Spleen (tissue), 11 donors: ENCODE measurements at regions not wholly inside any gene's neighbourhood (a gene's known extent, or its start where the extent isn't known, plus 50 kb on each side); places are given as distances from the start of the nearest gene placed in this dataset.

Experiments used
- DNase-seq: peaks from one replicate; pipeline ENCODE4 v3.0.0-alpha.2; 2020
- H3K27ac ChIP-seq, 8 donors: fragments of 200-600 bp; sonication (generic) in 7 of 8; 1 replicate in 4 of 8; 2 replicates in 4 of 8; pipeline versions ENCODE4 v1.5.0 to v1.8.0; 2016 to 2021; ENCODE audit warnings: inconsistent platforms in 4 of 8, mild to moderate bottlenecking in 4 of 8, moderate library complexity in 1 of 8
- H3K27me3 ChIP-seq, 7 donors: fragments of 200-600 bp; sonication (generic) in 6 of 7; replicated peaks in 1 of 7; 1 replicate in 4 of 7; 2 replicates in 3 of 7; pipeline versions ENCODE4 v1.5.0 to v1.8.0; 2016 to 2021; ENCODE audit warnings: inconsistent platforms in 3 of 7, mild to moderate bottlenecking in 1 of 7
- H3K36me3 ChIP-seq, 6 donors: fragments of 200-600 bp; sonication (generic) in 5 of 6; 1 replicate in 4 of 6; 2 replicates in 2 of 6; pipeline versions ENCODE4 v1.5.0 to v1.8.0; 2016 to 2021; ENCODE audit warnings: inconsistent platforms in 2 of 6
- H3K4me1 ChIP-seq, 6 donors: fragments of 200-600 bp; sonication (generic) in 5 of 6; 1 replicate in 3 of 6; 2 replicates in 3 of 6; pipeline versions ENCODE4 v1.5.0 to v1.8.0; 2016 to 2021; ENCODE audit warnings: inconsistent platforms in 3 of 6
- H3K4me3 ChIP-seq, 8 donors: fragments of 200-600 bp; sonication (generic) in 7 of 8; 1 replicate in 4 of 8; 2 replicates in 4 of 8; pipeline versions ENCODE4 v1.5.0 to v1.8.0; 2016 to 2021; ENCODE audit warnings: inconsistent platforms in 4 of 8, mild to moderate bottlenecking in 4 of 8, moderate library complexity in 2 of 8
- H3K9me3 ChIP-seq, 8 donors: fragments of 200-600 bp; sonication (generic) in 7 of 8; 1 replicate in 4 of 8; 2 replicates in 4 of 8; pipeline versions ENCODE4 v1.5.0 to v1.8.0; 2016 to 2021; ENCODE audit warnings: inconsistent platforms in 4 of 8
- CTCF ChIP-seq, 11 experiments: fragments of 200-600 bp in 7 of 11; fragments of 450-650 bp in 4 of 11; sonication (generic) in 4 of 11; IDR thresholded peaks in 8 of 11; conservative IDR thresholded peaks in 3 of 11; 1 replicate in 7 of 11; 2 replicates in 4 of 11; pipeline versions ENCODE4 v1.4.0 to v1.8.0; 2016 to 2021; ENCODE audit warnings: antibody characterized with exemption in 11 of 11, inconsistent platforms in 4 of 11, mild to moderate bottlenecking in 1 of 11
- POLR2A ChIP-seq, 3 donors: fragments of 450-650 bp; IDR thresholded peaks; one replicate each; pipeline ENCODE4 v1.5.1; 2017; ENCODE audit warnings: antibody characterized with exemption in 3 of 3, mild to moderate bottlenecking in 1 of 3
- POLR2AphosphoS5 ChIP-seq, 3 donors: sonication (generic); formaldehyde crosslinking; IDR thresholded peaks; one replicate each; pipeline ENCODE4 v1.5.1; 2017; ENCODE audit warnings: antibody characterized with exemption in 3 of 3
- WGBS, 5 donors: extraction: QIAGEN DNeasy Blood & Tissue Kit in 3 of 5; methylation state at CpG; one replicate each; pipeline versions ENCODE4 v1.1.5 to v1.1.7; 2013 to 2018; 5-methylcytosine and 5-hydroxymethylcytosine counted together
- intact Hi-C: fragments of 100-400 bp; cut with DNase I; formaldehyde crosslinking; loops from one replicate; pipeline ENCODE4 v1.15.0; 2023; ENCODE audit warnings: low total_unique reads
- donor health status: healthy with polysubstance abuse.
- donor health status: DM: no; HTN: no; CAD: no; lungs with moderate emphysema.
- donor health status: DM: no; HTN: no; CAD: no.
- donor health status: Bipolar disorder and iron deficiency.
- donor health status: healthy.
- donor health status: DM: no; HTN: no; CAD: no.
- donor health status: DM: yes; HTN: yes; CAD: no.

GRCh38 chr13:53878861-53879260, 850.2 kb downstream of the OLFM4 start:
- WGBS, 5 donors, result 84 to 93% (median 89%) methylated on average over 1 of the region's 1 CpG
- TF ChIP-seq POLR2A (IDR thresholded peaks at IDR 0.05) (no peak), CTCF (IDR thresholded peaks at IDR 0.05 in 8 of 11, conservative IDR thresholded peaks at IDR 0.05 in 3 of 11) (no peak), POLR2AphosphoS5 (IDR thresholded peaks at IDR 0.05) (no peak)
- H3K9me3 ChIP-seq, result peaks cover 0 to 13% (median 2%) of the 10 kb centered on the region in 8 donors
- no peak for DNase-seq
- no peaks in the 10 kb centered on the region for H3K36me3 ChIP-seq
- H3K4me1 ChIP-seq, result no peaks in the 10 kb centered on the region
- no peaks in the 10 kb centered on the region for H3K27me3 ChIP-seq
- no peak overlapping the region for H3K4me3 ChIP-seq
- intact Hi-C loops, result no loop called here
- no peak overlapping the region for H3K27ac ChIP-seq

GRCh38 chr13:53885997-53886396, 857.4 kb downstream of the OLFM4 start:
- H3K27ac ChIP-seq, result no peak overlapping the region
- H3K27me3 ChIP-seq, result no peaks in the 10 kb centered on the region
- H3K4me1 ChIP-seq, result no peaks in the 10 kb centered on the region
- TF ChIP-seq CTCF (IDR thresholded peaks at IDR 0.05 in 8 of 11, conservative IDR thresholded peaks at IDR 0.05 in 3 of 11) (no peak), POLR2AphosphoS5 (IDR thresholded peaks at IDR 0.05) (no peak), POLR2A (IDR thresholded peaks at IDR 0.05) (no peak)
- intact Hi-C loops, result no loop called here
- peaks cover 0 to 12% (median 0%) of the 10 kb centered on the region in 8 donors for H3K9me3 ChIP-seq
- no peak overlapping the region for H3K4me3 ChIP-seq
- DNase-seq, result no peak
- 30 to 41% (median 33%) methylated on average over 1 of the region's 1 CpG for WGBS, 5 donors
- no peaks in the 10 kb centered on the region for H3K36me3 ChIP-seq

- Histone ChIP-seq H3K27me3 (no peaks in the 10 kb centered on the region), H3K4me1 (no peaks in the 10 kb centered on the region), H3K36me3 (no peaks in the 10 kb centered on the region), H3K27ac (no peak overlapping the region), H3K9me3 (no peaks in the 10 kb centered on the region), H3K4me3 (no peak overlapping the region)
- DNase-seq, result no peak
- intact Hi-C loops, result no loop called here
- TF ChIP-seq POLR2AphosphoS5 (IDR thresholded peaks at IDR 0.05) (no peak), CTCF (IDR thresholded peaks at IDR 0.05 in 8 of 11, conservative IDR thresholded peaks at IDR 0.05 in 3 of 11) (no peak), POLR2A (IDR thresholded peaks at IDR 0.05) (no peak)
- WGBS, 5 donors, result 67 to 81% (median 68%) methylated on average over 2 of the region's 2 CpGs
Observed at GRCh38 chr13:53890696-53891095, 862.1 kb downstream of the OLFM4 start.

- H3K27me3 ChIP-seq, result no peaks in the 10 kb centered on the region
- H3K36me3 ChIP-seq, result no peaks in the 10 kb centered on the region
- no peaks in the 10 kb centered on the region for H3K4me1 ChIP-seq
- DNase-seq, result no peak
- H3K4me3 ChIP-seq, result no peak overlapping the region
- TF ChIP-seq CTCF (IDR thresholded peaks at IDR 0.05 in 8 of 11, conservative IDR thresholded peaks at IDR 0.05 in 3 of 11) (no peak), POLR2A (IDR thresholded peaks at IDR 0.05) (no peak)
- peaks cover 0 to 19% (median 5%) of the 10 kb centered on the region in 8 donors for H3K9me3 ChIP-seq
- H3K27ac ChIP-seq, result no peak overlapping the region
- intact Hi-C loops, result no loop called here
Observed at GRCh38 chr13:53901593-53901992, 873.0 kb downstream of the OLFM4 start.
